H1 (cell line): ENCODE measurements at regions not wholly inside any gene's neighbourhood (a gene's known extent, or its start where the extent isn't known, plus 50 kb on each side); places are given as distances from the start of the nearest gene placed in this dataset.

Experiments
- CTCF ChIA-PET: fragments of 300-600 bp; sonication (Branson Sonifier 250); formaldehyde crosslinking; loops from one replicate; lab custom pipeline; 2021; ENCODE audit not compliant: partially characterized antibody; lab: Charles Lee
- POLR2A ChIA-PET: fragments of 300-600 bp; sonication (Branson Sonifier 250); formaldehyde crosslinking; loops from one replicate; lab custom pipeline; 2021; ENCODE audit warnings: inconsistent platforms; ENCODE audit not compliant: partially characterized antibody; lab: Charles Lee
- DNase-seq, 2 experiments: peaks; one replicate each; pipeline versions ENCODE4 v3.0.0 to v3.0.0-alpha.2; 2010 to 2022; ENCODE audit warnings: low spot score in 2 of 2, low read depth in 1 of 2, mixed read lengths in 1 of 2
- FAIRE-seq: peaks from 2 replicates; lab custom pipeline; 2011; peaks lifted over from hg19 to GRCh38; lab: Jason Lieb, UNC
- H2AFZ ChIP-seq: 2 replicates; pipeline ENCODE4 v1.8.1; 2012; ENCODE audit warnings: low read length, inconsistent platforms
- H2AK5ac ChIP-seq: 2 replicates; pipeline ENCODE4 v1.6.1; 2013; ENCODE audit warnings: low read depth, low read length
- H2BK120ac ChIP-seq: replicated peaks from 2 replicates; pipeline ENCODE3; 2013; ENCODE audit warnings: low read depth, low read length, inconsistent platforms
- H2BK12ac ChIP-seq: 2 replicates; pipeline ENCODE4 v1.6.1; 2013; ENCODE audit warnings: low read depth, low read length
- H2BK15ac ChIP-seq: 2 replicates; pipeline ENCODE4 v1.6.1; 2013; ENCODE audit warnings: low read length
- H2BK20ac ChIP-seq: 2 replicates; pipeline ENCODE4 v1.6.1; 2013; ENCODE audit warnings: low read length
- H2BK5ac ChIP-seq: 2 replicates; pipeline ENCODE4 v1.6.1; 2013; ENCODE audit warnings: low read depth, low read length
- H3K14ac ChIP-seq: 2 replicates; pipeline ENCODE4 v1.6.1; 2013; ENCODE audit warnings: inconsistent platforms; ENCODE audit not compliant: insufficient read length
- H3K18ac ChIP-seq: 2 replicates; pipeline ENCODE4 v1.6.1; 2013; ENCODE audit warnings: low read length; ENCODE audit errors: extremely low read depth
- H3K23ac ChIP-seq: 2 replicates; pipeline ENCODE4 v1.6.1; 2013; ENCODE audit warnings: inconsistent platforms; ENCODE audit not compliant: insufficient read length
- H3K23me2 ChIP-seq: 2 replicates; pipeline ENCODE4 v1.6.1; 2013; ENCODE audit warnings: low read depth, low read length
- H3K27ac ChIP-seq: 2 replicates; pipeline ENCODE4 v1.6.1; 2011; ENCODE audit warnings: low read depth, low read length, inconsistent platforms
- H3K27me3 ChIP-seq, 4 experiments: replicated peaks in 1 of 4; 1 replicate in 1 of 4; 2 replicates in 3 of 4; pipeline versions ENCODE4 v1.6.1 to v1.8.1; 2011 to 2013; ENCODE audit warnings: low read length in 3 of 4, mild to moderate bottlenecking in 3 of 4, inconsistent platforms in 2 of 4, mixed read lengths in 2 of 4, moderate library complexity in 1 of 4; ENCODE audit not compliant: control insufficient read depth in 3 of 4, insufficient read depth in 3 of 4; ENCODE audit errors: extremely low read depth in 1 of 4
- H3K36me3 ChIP-seq, 4 experiments: 2 replicates each; pipeline versions ENCODE4 v1.6.1 to v1.8.1; 2011 to 2013; ENCODE audit warnings: mild to moderate bottlenecking in 4 of 4, low read length in 3 of 4, moderate library complexity in 2 of 4, control low read depth in 1 of 4, inconsistent platforms in 1 of 4; ENCODE audit not compliant: insufficient read depth in 4 of 4, control insufficient read depth in 2 of 4
- H3K4ac ChIP-seq: replicated peaks from 2 replicates; pipeline ENCODE3; 2013; ENCODE audit warnings: low read length, low read depth, mixed read lengths, inconsistent platforms; ENCODE audit not compliant: insufficient read length
- H3K4me1 ChIP-seq, 4 experiments: replicated peaks in 1 of 4; 1 replicate in 1 of 4; 2 replicates in 3 of 4; pipeline versions ENCODE4 v1.6.1 to v1.8.1; 2011 to 2013; ENCODE audit warnings: low read length in 3 of 4, inconsistent platforms in 2 of 4, mixed read lengths in 1 of 4; ENCODE audit not compliant: insufficient read depth in 4 of 4, control insufficient read depth in 3 of 4
- H3K4me2 ChIP-seq, 2 experiments: 2 replicates each; pipeline versions ENCODE4 v1.6.1 to v1.8.1; 2011 to 2013; ENCODE audit warnings: low read depth in 2 of 2, low read length in 2 of 2, control low read depth in 1 of 2, inconsistent platforms in 1 of 2, mild to moderate bottlenecking in 1 of 2; ENCODE audit not compliant: insufficient read depth in 1 of 2
- H3K4me3 ChIP-seq, 4 experiments: fragments of 200-600, 300-600 bp in 1 of 4; sonication (generic), shearing (Covaris generic), sonication (Bioruptor Twin) in 1 of 4; 2 replicates each; pipeline versions ENCODE4 v1.5.1 to v1.8.1; 2011 to 2016; ENCODE audit warnings: low read length in 4 of 4, low read depth in 3 of 4, control low read depth in 2 of 4, inconsistent platforms in 2 of 4, mild to moderate bottlenecking in 2 of 4, mixed read lengths in 1 of 4, moderate library complexity in 1 of 4; ENCODE audit not compliant: insufficient read depth in 2 of 4; ENCODE audit errors: extremely low read depth in 1 of 4
- H3K56ac ChIP-seq: replicated peaks from 2 replicates; pipeline ENCODE3; 2013; ENCODE audit warnings: low read depth, mild to moderate bottlenecking, mixed read lengths, low read length, inconsistent platforms; ENCODE audit not compliant: insufficient read length
- H3K79me1 ChIP-seq: 2 replicates; pipeline ENCODE4 v1.6.1; 2013; ENCODE audit warnings: low read depth, low read length, control low read depth
- H3K79me2 ChIP-seq, 2 experiments: 2 replicates each; pipeline versions ENCODE4 v1.6.1 to v1.8.1; 2012 to 2013; ENCODE audit warnings: low read length in 2 of 2, mild to moderate bottlenecking in 2 of 2, inconsistent platforms in 1 of 2; ENCODE audit not compliant: insufficient read depth in 2 of 2, control insufficient read depth in 1 of 2
- H3K9ac ChIP-seq, 4 experiments: replicated peaks in 1 of 4; 1 replicate in 1 of 4; 2 replicates in 3 of 4; pipeline versions ENCODE4 v1.6.1 to v1.8.1; 2011 to 2013; ENCODE audit warnings: low read depth in 3 of 4, low read length in 3 of 4, control low read depth in 2 of 4, mild to moderate bottlenecking in 2 of 4, moderate library complexity in 2 of 4, inconsistent platforms in 1 of 4; ENCODE audit errors: extremely low read depth in 1 of 4
- H3K9me3 ChIP-seq, 2 experiments: 2 replicates each; pipeline versions ENCODE4 v1.6.1 to v1.8.1; 2012 to 2013; ENCODE audit warnings: mild to moderate bottlenecking in 2 of 2, moderate library complexity in 2 of 2, control low read depth in 1 of 2, inconsistent platforms in 1 of 2, low read depth in 1 of 2, low read length in 1 of 2, mixed read lengths in 1 of 2; ENCODE audit not compliant: insufficient read depth in 2 of 2
- H4K20me1 ChIP-seq, 2 experiments: replicated peaks in 1 of 2; 2 replicates each; pipeline versions ENCODE3 to v1.8.1; 2011 to 2013; ENCODE audit warnings: inconsistent platforms in 2 of 2, low read length in 2 of 2, mild to moderate bottlenecking in 1 of 2; ENCODE audit not compliant: insufficient read depth in 2 of 2, control insufficient read depth in 1 of 2
- H4K5ac ChIP-seq: 2 replicates; pipeline ENCODE4 v1.6.1; 2013; ENCODE audit warnings: low read length, low read depth, mixed read lengths, inconsistent platforms; ENCODE audit not compliant: insufficient read length
- H4K8ac ChIP-seq: 2 replicates; pipeline ENCODE4 v1.8.0; 2013; ENCODE audit warnings: mild to moderate bottlenecking, moderate library complexity, low read length, inconsistent platforms; ENCODE audit not compliant: insufficient read depth; ENCODE audit errors: extremely low read depth
- H4K91ac ChIP-seq: replicated peaks from 2 replicates; pipeline ENCODE3; 2013; ENCODE audit warnings: low read length, mixed read lengths, inconsistent platforms; ENCODE audit not compliant: insufficient read length
- CBX5 ChIP-seq: fragments of 300-800, 300-1000 bp; sonication (generic); IDR thresholded peaks from 2 replicates; pipeline ENCODE4 v1.7.1; 2016; ENCODE audit warnings: antibody characterized with exemption, low read length, low read depth
- EZH2 ChIP-seq: fragments of 200-600 bp; sonication (generic); IDR thresholded peaks from 2 replicates; pipeline ENCODE4 v1.7.1; 2012; ENCODE audit warnings: low read depth, mild to moderate bottlenecking, moderate library complexity, low read length, inconsistent platforms; ENCODE audit not compliant: severe bottlenecking
- NRF1 ChIP-seq: IDR thresholded peaks from 2 replicates; pipeline ENCODE4 v1.6.1; 2011; ENCODE audit warnings: mild to moderate bottlenecking, low read depth, low read length, improper control_type of control experiment
- POLR2A ChIP-seq, 2 experiments: IDR thresholded peaks; 1 replicate in 1 of 2; 2 replicates in 1 of 2; pipeline ENCODE4 v1.6.1; 2011; ENCODE audit warnings: low read depth in 2 of 2, low read length in 2 of 2, mild to moderate bottlenecking in 2 of 2; ENCODE audit errors: control extremely low read depth in 1 of 2
- RXRA ChIP-seq: IDR thresholded peaks from 2 replicates; pipeline ENCODE4 v1.6.1; 2011; ENCODE audit warnings: low read depth, mild to moderate bottlenecking, low read length, moderate library complexity; ENCODE audit not compliant: insufficient read depth
- TF ChIP-seq, protein P1 (sequence below): IDR thresholded peaks from 2 replicates; pipeline ENCODE4 v1.6.1; 2011; ENCODE audit warnings: low read length, improper control_type of control experiment

DNA sequence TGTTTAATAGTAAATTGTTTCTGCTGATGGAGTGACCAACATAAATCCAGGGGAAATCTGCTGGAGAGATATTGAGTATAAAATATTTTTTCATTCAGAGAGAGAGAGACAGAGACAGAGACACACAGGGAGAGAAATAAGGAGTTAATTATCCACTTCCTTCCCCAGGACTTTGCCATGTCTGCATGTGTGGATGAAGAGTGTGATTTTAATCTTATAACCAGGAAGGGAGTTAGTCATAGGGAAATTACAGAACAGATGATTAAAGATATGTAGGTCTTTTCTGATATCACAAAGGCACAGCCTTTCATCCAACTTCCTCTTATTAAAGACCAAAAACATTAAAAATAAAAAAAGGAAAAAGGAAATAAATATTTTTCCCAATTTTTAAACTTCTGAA, 526.3 kb downstream of the SPRY1 start:
- no peak overlapping the region for H3K27ac ChIP-seq
- no peak overlapping the region for H3K18ac ChIP-seq
- H3K9me3 ChIP-seq: no peaks in the 10 kb centered on the region
- TF ChIP-seq POLR2A (IDR thresholded peaks at IDR 0.05; ENCODE audit: control extremely low read depth in 1 of 2, low read depth in 2 of 2, low read length in 2 of 2) (no peak), NRF1 (no peak), CBX5 (no peak), RXRA (no peak), EZH2 (no peak)
- TF ChIP-seq, protein P1, sequence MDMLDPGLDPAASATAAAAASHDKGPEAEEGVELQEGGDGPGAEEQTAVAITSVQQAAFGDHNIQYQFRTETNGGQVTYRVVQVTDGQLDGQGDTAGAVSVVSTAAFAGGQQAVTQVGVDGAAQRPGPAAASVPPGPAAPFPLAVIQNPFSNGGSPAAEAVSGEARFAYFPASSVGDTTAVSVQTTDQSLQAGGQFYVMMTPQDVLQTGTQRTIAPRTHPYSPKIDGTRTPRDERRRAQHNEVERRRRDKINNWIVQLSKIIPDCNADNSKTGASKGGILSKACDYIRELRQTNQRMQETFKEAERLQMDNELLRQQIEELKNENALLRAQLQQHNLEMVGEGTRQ: no peak
- H3K27me3 ChIP-seq: no peaks in the 10 kb centered on the region
- H2BK12ac ChIP-seq: no peak overlapping the region
- H3K4me2 ChIP-seq: no peak overlapping the region
- H3K79me1 ChIP-seq: no peaks in the 10 kb centered on the region
- H3K36me3 ChIP-seq: no peaks in the 10 kb centered on the region
- H2AFZ ChIP-seq: no peak overlapping the region
- no peaks in the 10 kb centered on the region for H3K79me2 ChIP-seq
- no peak overlapping the region for H2BK5ac ChIP-seq
- H2BK120ac ChIP-seq: no peak overlapping the region
- no peak overlapping the region for H3K14ac ChIP-seq
- DNase-seq (no peak), FAIRE-seq (no peak)
- H3K4me3 ChIP-seq: no peak overlapping the region
- H3K4ac ChIP-seq: no peak overlapping the region
- no peak overlapping the region for H4K8ac ChIP-seq
- H2BK15ac ChIP-seq: no peak overlapping the region
- H4K20me1 ChIP-seq: no peaks in the 10 kb centered on the region
- H3K4me1 ChIP-seq: 0 out of 7 replicates have a peak, but pooled peaks cover 0 to 2% (median 0%) of the 10 kb centered on the region in 4 experiments
- POLR2A ChIA-PET: no interaction called here
- H2BK20ac ChIP-seq: no peak overlapping the region
- H3K23me2 ChIP-seq: no peaks in the 10 kb centered on the region
- CTCF ChIA-PET: no interaction called here
- H3K56ac ChIP-seq: no peak overlapping the region
- no peak overlapping the region for H3K23ac ChIP-seq
- no peak overlapping the region for H2AK5ac ChIP-seq
- H4K91ac ChIP-seq: no peak overlapping the region
- H4K5ac ChIP-seq: no peak overlapping the region
- H3K9ac ChIP-seq: no peak overlapping the region
